K562 (cell line): ENCODE measurements at regions not wholly inside any gene's neighbourhood (a gene's known extent, or its start where the extent isn't known, plus 50 kb on each side); places are given as distances from the start of the nearest gene placed in this dataset.

Source experiments
- ATAC-seq: fragments of 200-7000 bp; cut with Tn5 transposase; 3 replicates; pipeline ENCODE4 v1.9.1; 2020; ENCODE audit warnings: moderate library complexity
- BruUV-seq: library from RNA; stranded (reverse); fragments of 400-500 nt; replicated peaks from 2 replicates; lab custom pipeline; 2021; lab: Mats Ljungman, UMichigan
- CTCF ChIA-PET: fragments of 300-600 bp; formaldehyde crosslinking; extraction: SDS; loops from one replicate; lab custom pipeline; 2021; ENCODE audit warnings: low intra/inter-chr PET ratio; lab: Yijun Ruan, JAX
- POLR2A ChIA-PET: fragments of 300-600, 350-650 bp; sonication (Branson Sonifier 250); formaldehyde crosslinking; extraction: SDS; loops from one replicate; lab custom pipeline; 2021; ENCODE audit warnings: antibody characterized with exemption, inconsistent platforms; lab: Yijun Ruan, JAX
- DNase-seq, 4 experiments: peaks; one replicate each; pipeline versions ENCODE4 v3.0.0 to v3.0.0-alpha.2; 2011 to 2018; ENCODE audit warnings: low spot score in 3 of 4, mixed read lengths in 3 of 4; ENCODE audit errors: extremely low read depth in 1 of 4
- FAIRE-seq: peaks from 2 replicates; lab custom pipeline; 2011; peaks lifted over from hg19 to GRCh38; lab: Jason Lieb, UNC
- H2AFZ ChIP-seq: 2 replicates; pipeline ENCODE4 v1.6.0; 2011; ENCODE audit warnings: low read depth, low read length, control low read depth, inconsistent platforms
- H3K27ac ChIP-seq: fragments of 200-600 bp; 3 replicates; pipeline ENCODE4 v1.8.0; 2011; ENCODE audit warnings: low read depth, mild to moderate bottlenecking, control low read depth, inconsistent platforms, low read length, moderate library complexity, mixed read lengths; ENCODE audit errors: extremely low read depth
- H3K27me3 ChIP-seq, 2 experiments: fragments of 300-600 bp in 1 of 2; 2 replicates in 1 of 2; 3 replicates in 1 of 2; pipeline versions ENCODE4 v1.6.0 to v1.8.0; 2011; ENCODE audit warnings: inconsistent platforms in 2 of 2, low read length in 2 of 2, mild to moderate bottlenecking in 1 of 2, mixed read lengths in 1 of 2, moderate library complexity in 1 of 2; ENCODE audit not compliant: control insufficient read depth in 2 of 2, insufficient read depth in 2 of 2
- H3K36me3 ChIP-seq: fragments of 300-600 bp; 3 replicates; pipeline ENCODE4 v1.8.0; 2011; ENCODE audit warnings: mild to moderate bottlenecking, low read length, inconsistent platforms; ENCODE audit not compliant: control insufficient read depth, insufficient read depth
- H3K4me1 ChIP-seq, 2 experiments: fragments of 200-600 bp in 1 of 2; replicated peaks in 1 of 2; 2 replicates in 1 of 2; 3 replicates in 1 of 2; pipeline versions ENCODE4 v1.5.1 to v1.8.0; 2011; ENCODE audit warnings: inconsistent platforms in 2 of 2, low read length in 2 of 2, mild to moderate bottlenecking in 1 of 2, mixed read lengths in 1 of 2, moderate library complexity in 1 of 2; ENCODE audit not compliant: control insufficient read depth in 2 of 2, insufficient read depth in 2 of 2
- H3K4me2 ChIP-seq: 2 replicates; pipeline ENCODE4 v1.6.1; 2011; ENCODE audit warnings: low read length, control low read depth, inconsistent platforms, mixed read lengths; ENCODE audit not compliant: insufficient read depth
- H3K4me3 ChIP-seq: fragments of 200-600 bp; sonication (generic), shearing (Covaris generic); 2 replicates; pipeline ENCODE4 v1.5.1; 2016; ENCODE audit warnings: control low read depth, inconsistent platforms
- H3K79me2 ChIP-seq: fragments of 200-600 bp; 3 replicates; pipeline ENCODE4 v1.8.0; 2011; ENCODE audit warnings: low read length, inconsistent platforms; ENCODE audit not compliant: control insufficient read depth, insufficient read depth
- H3K9ac ChIP-seq, 2 experiments: 2 replicates each; pipeline versions ENCODE4 v1.6.0 to v1.6.1; 2011; ENCODE audit warnings: low read depth in 2 of 2, low read length in 2 of 2, control low read depth in 1 of 2, inconsistent platforms in 1 of 2, mild to moderate bottlenecking in 1 of 2, mixed read lengths in 1 of 2; ENCODE audit not compliant: insufficient read depth in 1 of 2
- H3K9me1 ChIP-seq: one replicate; pipeline ENCODE4 v1.6.0; 2011; ENCODE audit warnings: inconsistent platforms, mild to moderate bottlenecking, low read length, moderate library complexity; ENCODE audit not compliant: control insufficient read depth, insufficient read depth
- H3K9me3 ChIP-seq: replicated peaks from 2 replicates; pipeline ENCODE4 v1.5.1; 2011; ENCODE audit warnings: low read depth, low read length, inconsistent platforms; ENCODE audit not compliant: control insufficient read depth, insufficient read depth
- H4K20me1 ChIP-seq: replicated peaks from 2 replicates; pipeline ENCODE4 v1.6.1; 2011; ENCODE audit warnings: low read length, inconsistent platforms, mixed read lengths; ENCODE audit not compliant: control insufficient read depth, insufficient read depth
- CCNT2 ChIP-seq: IDR thresholded peaks from 2 replicates; pipeline ENCODE4 v1.6.1; 2011; ENCODE audit warnings: borderline replicate concordance, low read depth, mild to moderate bottlenecking, moderate library complexity, mixed read lengths, low read length; ENCODE audit not compliant: insufficient read length; ENCODE audit errors: extremely low read depth
- ELF1 ChIP-seq: fragments of 200-800 bp; sonication (Bioruptor generic); IDR thresholded peaks from 2 replicates; pipeline ENCODE4 v1.6.1; 2016; ENCODE audit warnings: missing genetic modification characterization, missing compliant biosample characterization
- FUS ChIP-seq: fragments of 200-400 bp; formaldehyde crosslinking; optimal IDR thresholded peaks from 2 replicates; pipeline ENCODE3; 2017; ENCODE audit warnings: low read depth, low read length
- GATAD2A ChIP-seq: fragments of 450-650 bp; IDR thresholded peaks from 2 replicates; pipeline ENCODE4 v1.6.1; 2017
- GMEB1 ChIP-seq: fragments of 250-450 bp; sonication (Bioruptor Pico); IDR thresholded peaks from 2 replicates; pipeline ENCODE4 v1.4.0; 2020; ENCODE audit warnings: mild to moderate bottlenecking
- HDAC1 ChIP-seq, 2 experiments: fragments of 450-650 bp; IDR thresholded peaks; 2 replicates each; pipeline ENCODE4 v1.6.1; 2016 to 2017; ENCODE audit warnings: inconsistent platforms in 1 of 2, mild to moderate bottlenecking in 1 of 2, moderate library complexity in 1 of 2
- MTA1 ChIP-seq: fragments of 450-650 bp; IDR thresholded peaks from 2 replicates; pipeline ENCODE4 v1.6.1; 2017; ENCODE audit warnings: borderline replicate concordance
- NR0B1 ChIP-seq: fragments of 450-650 bp; IDR thresholded peaks from one replicate; pipeline ENCODE4 v1.6.1; 2018; ENCODE audit warnings: mild to moderate bottlenecking, moderate library complexity; ENCODE audit not compliant: partially characterized antibody
- RFX7 ChIP-seq: fragments of 250-450 bp; sonication (Bioruptor Pico); IDR thresholded peaks from 2 replicates; pipeline ENCODE4 v1.5.1; 2021; ENCODE audit warnings: mild to moderate bottlenecking
- SMAD1 ChIP-seq: fragments of 150-350 bp; IDR thresholded peaks from 2 replicates; pipeline ENCODE4 v1.6.1; 2014; ENCODE audit warnings: low read length, low read depth; ENCODE audit not compliant: partially characterized antibody
- SNAPC5 ChIP-seq: fragments of 250-450 bp; sonication (Bioruptor Pico); IDR thresholded peaks from 2 replicates; pipeline ENCODE4 v1.8.0; 2021; ENCODE audit warnings: moderate library complexity, mild to moderate bottlenecking, inconsistent platforms
- TAL1 ChIP-seq: fragments of 450-650 bp; IDR thresholded peaks from 2 replicates; pipeline ENCODE4 v1.6.1; 2016; ENCODE audit warnings: mild to moderate bottlenecking
- TEAD2 ChIP-seq: fragments of 450-650 bp; IDR thresholded peaks from 2 replicates; pipeline ENCODE4 v1.6.1; 2016; ENCODE audit warnings: missing genetic modification characterization, control low read depth, missing compliant biosample characterization
- ZBTB33 ChIP-seq: sonication (generic); formaldehyde crosslinking; IDR thresholded peaks from 2 replicates; pipeline ENCODE4 v1.8.1; 2023; ENCODE audit warnings: mild to moderate bottlenecking, missing genetic modification reagents
- ZNF23 ChIP-seq: fragments of 250-450 bp; sonication (Bioruptor Pico); IDR thresholded peaks from 2 replicates; pipeline ENCODE4 v1.4.0; 2020; ENCODE audit warnings: mild to moderate bottlenecking
- ZNF384 ChIP-seq: IDR thresholded peaks from 2 replicates; pipeline ENCODE4 v1.6.1; 2012; ENCODE audit warnings: low read depth, low read length, improper control_type of control experiment
- WGBS: fragments of 100-300 bp; shearing (Covaris generic); methylation state at CpG from one replicate; pipeline ENCODE4 v1.1.6; 2016; ENCODE audit warnings: low coverage, mixed read lengths; ENCODE audit not compliant: insufficient coverage; ENCODE audit errors: missing lambda C conversion rate; 5-methylcytosine and 5-hydroxymethylcytosine counted together
- in situ Hi-C: fragments of 300-500 bp; cut with MboI; formaldehyde crosslinking; loops from 4 replicates; pipeline ENCODE4 v1.15.0; 2018; ENCODE audit warnings: inconsistent platforms, mixed read lengths
- intact Hi-C: fragments of 100-400 bp; cut with micrococcal nuclease; formaldehyde crosslinking; loops from 2 replicates; pipeline ENCODE4 v1.14.2; 2022

GRCh38 chr2:234261736-234262135, 211.2 kb downstream of the SPP2 start (continued):
- TF ChIP-seq GMEB1 (CRISPR knock-in tag) (no peak), TAL1 (no peak), ZNF23 (CRISPR knock-in tag) (no peak), HDAC1 (IDR thresholded peaks at IDR 0.05) (no peak), ZBTB33 (no peak)
- TF ChIP-seq, all 486 proteins: peak for 0

- Histone ChIP-seq H3K4me2 (no peak overlapping the region), H4K20me1 (no peaks in the 10 kb centered on the region), H3K9me3 (no peaks in the 10 kb centered on the region), H3K27me3 (no peaks in the 10 kb centered on the region), H3K36me3 (no peaks in the 10 kb centered on the region), H3K27ac (no peak overlapping the region), H2AFZ (no peak overlapping the region), H3K9me1 (no peaks in the 10 kb centered on the region), H3K9ac (no peak overlapping the region), H3K4me3 (no peak overlapping the region), H3K79me2 (no peaks in the 10 kb centered on the region), H3K4me1 (no peaks in the 10 kb centered on the region)
- BruUV-seq: no TSS peak
- in situ Hi-C loops (no loop called here), intact Hi-C loops (no loop called here)
- ChIA-PET POLR2A (no interaction called here), CTCF (no interaction called here)
- 0% methylated on average over 1 of the region's 2 CpGs for WGBS
- no peak for DNase-seq
- ATAC-seq: no peak
- no peak for FAIRE-seq
- TF ChIP-seq NR0B1 (no peak), RFX7 (CRISPR knock-in tag) (no peak), CCNT2 (no peak), ELF1 (tag) (no peak), SMAD1 (no peak), GATAD2A (no peak), MTA1 (no peak), ZNF384 (no peak), SNAPC5 (CRISPR knock-in tag) (no peak), FUS (no peak), TEAD2 (tag) (no peak)
These were observed 208.9 kb downstream of the SPP2 start for GRCh38 chr2:234259440-234259839.
